K562 (cell line): ENCODE measurements at regions not wholly inside any gene's neighbourhood (a gene's known extent, or its start where the extent isn't known, plus 50 kb on each side); places are given as distances from the start of the nearest gene placed in this dataset.

Experiments
- CBFB ChIP-seq: sonication (generic); formaldehyde crosslinking; IDR thresholded peaks from 2 replicates; pipeline ENCODE4 v1.4.0; 2020; ENCODE audit warnings: mild to moderate bottlenecking, missing genetic modification reagents
- CCAR2 ChIP-seq: fragments of 200-400 bp; formaldehyde crosslinking; IDR thresholded peaks from 2 replicates; pipeline ENCODE4 v1.6.1; 2017; ENCODE audit warnings: mild to moderate bottlenecking, low read depth, low read length
- CHD2 ChIP-seq: IDR thresholded peaks from 2 replicates; pipeline ENCODE4 v1.6.1; 2011; ENCODE audit warnings: low read depth, low read length
- EP300 ChIP-seq: IDR thresholded peaks from 2 replicates; pipeline ENCODE4 v1.6.1; 2012; ENCODE audit warnings: low read length, improper control_type of control experiment
- HDGF ChIP-seq: fragments of 450-650 bp; IDR thresholded peaks from 2 replicates; pipeline ENCODE4 v1.6.1; 2016
- RAD21 ChIP-seq, 2 experiments: fragments of 250-450 bp in 1 of 2; fragments of 450-650 bp in 1 of 2; sonication (Bioruptor Pico) in 1 of 2; formaldehyde crosslinking in 1 of 2; IDR thresholded peaks in 1 of 2; conservative IDR thresholded peaks in 1 of 2; 2 replicates each; pipeline versions ENCODE4 v1.4.0 to v1.8.0; 2020 to 2022; ENCODE audit warnings: mild to moderate bottlenecking in 2 of 2, moderate library complexity in 1 of 2
- RBM22 ChIP-seq: fragments of 200-400 bp; formaldehyde crosslinking; IDR thresholded peaks from 2 replicates; pipeline ENCODE4 v1.6.1; 2018; ENCODE audit warnings: low read length, low read depth; ENCODE audit not compliant: poor library complexity, severe bottlenecking
- SPI1 ChIP-seq: IDR thresholded peaks from 2 replicates; pipeline ENCODE4 v1.6.1; 2011; ENCODE audit warnings: low read depth, low read length, control low read depth, borderline replicate concordance
- ZNF76 ChIP-seq: fragments of 250-450 bp; sonication (Bioruptor Pico); IDR thresholded peaks from 2 replicates; pipeline ENCODE4 v1.4.0; 2020; ENCODE audit warnings: mild to moderate bottlenecking, moderate library complexity, borderline replicate concordance
- TF ChIP-seq, protein P1 (sequence below): sonication (generic); formaldehyde crosslinking; IDR thresholded peaks from 2 replicates; pipeline ENCODE4 v1.5.0; 2020; ENCODE audit warnings: missing genetic modification reagents
- TF ChIP-seq, protein P2 (sequence below), 3 experiments: IDR thresholded peaks in 2 of 3; conservative IDR thresholded peaks in 1 of 3; 2 replicates each; pipeline ENCODE4 v1.5.1; 2011 to 2012; ENCODE audit warnings: low read length in 3 of 3, mild to moderate bottlenecking in 3 of 3, control low read depth in 2 of 3, improper control_type of control experiment in 1 of 3, inconsistent platforms in 1 of 3, low read depth in 1 of 3, mixed read lengths in 1 of 3, moderate library complexity in 1 of 3; ENCODE audit not compliant: insufficient read depth in 2 of 3
- TF ChIP-seq, protein P3 (sequence below): sonication (generic); formaldehyde crosslinking; IDR thresholded peaks from 2 replicates; pipeline ENCODE4 v1.8.1; 2023; ENCODE audit warnings: mild to moderate bottlenecking, missing genetic modification reagents, moderate library complexity

GRCh38 chr7:21357151-21358097, 70.5 kb upstream of the SP4 start:
- TF ChIP-seq RAD21 (CRISPR knock-in tag; conservative IDR thresholded peaks at IDR 0.05 in 1 of 2, IDR thresholded peaks at IDR 0.05 in 1 of 2) = no peak
- TF ChIP-seq, protein P1, sequence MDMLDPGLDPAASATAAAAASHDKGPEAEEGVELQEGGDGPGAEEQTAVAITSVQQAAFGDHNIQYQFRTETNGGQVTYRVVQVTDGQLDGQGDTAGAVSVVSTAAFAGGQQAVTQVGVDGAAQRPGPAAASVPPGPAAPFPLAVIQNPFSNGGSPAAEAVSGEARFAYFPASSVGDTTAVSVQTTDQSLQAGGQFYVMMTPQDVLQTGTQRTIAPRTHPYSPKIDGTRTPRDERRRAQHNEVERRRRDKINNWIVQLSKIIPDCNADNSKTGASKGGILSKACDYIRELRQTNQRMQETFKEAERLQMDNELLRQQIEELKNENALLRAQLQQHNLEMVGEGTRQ = no peak
- no peak for TF ChIP-seq CBFB
- TF ChIP-seq EP300 = peak; percentile 58; the same call in 1 of the 2 replicates
- no peak for TF ChIP-seq SPI1
- TF ChIP-seq CHD2 = no peak
- TF ChIP-seq ZNF76 (CRISPR knock-in tag) = no peak
- TF ChIP-seq HDGF = no peak
- TF ChIP-seq, protein P2, sequence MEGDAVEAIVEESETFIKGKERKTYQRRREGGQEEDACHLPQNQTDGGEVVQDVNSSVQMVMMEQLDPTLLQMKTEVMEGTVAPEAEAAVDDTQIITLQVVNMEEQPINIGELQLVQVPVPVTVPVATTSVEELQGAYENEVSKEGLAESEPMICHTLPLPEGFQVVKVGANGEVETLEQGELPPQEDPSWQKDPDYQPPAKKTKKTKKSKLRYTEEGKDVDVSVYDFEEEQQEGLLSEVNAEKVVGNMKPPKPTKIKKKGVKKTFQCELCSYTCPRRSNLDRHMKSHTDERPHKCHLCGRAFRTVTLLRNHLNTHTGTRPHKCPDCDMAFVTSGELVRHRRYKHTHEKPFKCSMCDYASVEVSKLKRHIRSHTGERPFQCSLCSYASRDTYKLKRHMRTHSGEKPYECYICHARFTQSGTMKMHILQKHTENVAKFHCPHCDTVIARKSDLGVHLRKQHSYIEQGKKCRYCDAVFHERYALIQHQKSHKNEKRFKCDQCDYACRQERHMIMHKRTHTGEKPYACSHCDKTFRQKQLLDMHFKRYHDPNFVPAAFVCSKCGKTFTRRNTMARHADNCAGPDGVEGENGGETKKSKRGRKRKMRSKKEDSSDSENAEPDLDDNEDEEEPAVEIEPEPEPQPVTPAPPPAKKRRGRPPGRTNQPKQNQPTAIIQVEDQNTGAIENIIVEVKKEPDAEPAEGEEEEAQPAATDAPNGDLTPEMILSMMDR (IDR thresholded peaks at IDR 0.05 in 2 of 3, conservative IDR thresholded peaks at IDR 0.05 in 1 of 3; ENCODE audit: insufficient read depth in 2 of 3, low read depth in 1 of 3, low read length in 3 of 3) = no peak
- TF ChIP-seq CCAR2 = no peak
- TF ChIP-seq, protein P3, sequence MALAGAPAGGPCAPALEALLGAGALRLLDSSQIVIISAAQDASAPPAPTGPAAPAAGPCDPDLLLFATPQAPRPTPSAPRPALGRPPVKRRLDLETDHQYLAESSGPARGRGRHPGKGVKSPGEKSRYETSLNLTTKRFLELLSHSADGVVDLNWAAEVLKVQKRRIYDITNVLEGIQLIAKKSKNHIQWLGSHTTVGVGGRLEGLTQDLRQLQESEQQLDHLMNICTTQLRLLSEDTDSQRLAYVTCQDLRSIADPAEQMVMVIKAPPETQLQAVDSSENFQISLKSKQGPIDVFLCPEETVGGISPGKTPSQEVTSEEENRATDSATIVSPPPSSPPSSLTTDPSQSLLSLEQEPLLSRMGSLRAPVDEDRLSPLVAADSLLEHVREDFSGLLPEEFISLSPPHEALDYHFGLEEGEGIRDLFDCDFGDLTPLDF (CRISPR knock-in tag) = no peak
- no peak for TF ChIP-seq RBM22
